HCT116 (cell line): ENCODE measurements at regions not wholly inside any gene's neighbourhood (a gene's known extent, or its start where the extent isn't known, plus 50 kb on each side); places are given as distances from the start of the nearest gene placed in this dataset.

Experiments
- ATAC-seq: fragments of 200-7000 bp; cut with Tn5 transposase; 2 replicates; pipeline ENCODE4 v1.9.1; 2020; ENCODE audit warnings: mild to moderate bottlenecking, moderate library complexity
- BruUV-seq: library from RNA; stranded (reverse); fragments of 400-500 nt; replicated peaks from 2 replicates; lab custom pipeline; 2021; lab: Mats Ljungman, UMichigan
- CTCF ChIA-PET: fragments of 300-600 bp; sonication (Branson Sonifier 250); formaldehyde crosslinking; loops from one replicate; lab custom pipeline; 2021; ENCODE audit warnings: antibody characterized with exemption; lab: Charles Lee
- POLR2A ChIA-PET: fragments of 300-600, 350-600 bp; sonication (Branson Sonifier 250); formaldehyde crosslinking; loops from one replicate; lab custom pipeline; 2021; ENCODE audit warnings: antibody characterized with exemption; lab: Charles Lee
- RAD21 ChIA-PET, 2 experiments: fragments of 300-600 bp; sonication (Branson Sonifier 250); formaldehyde crosslinking; loops; one replicate each; lab custom pipeline; 2023; ENCODE audit warnings: low total read pairs in 2 of 2; ENCODE audit not compliant: uncharacterized antibody in 2 of 2, unreplicated experiment in 2 of 2, low non-redundant PET in 1 of 2; lab: Charles Lee
- DNase-seq: peaks from one replicate; pipeline ENCODE4 v3.0.0-alpha.2; 2010; ENCODE audit warnings: low read depth, low spot score
- H2AFZ ChIP-seq: fragments of 200-600 bp; shearing (Covaris generic), sonication (generic); 2 replicates; pipeline ENCODE4 v1.6.1; 2017; ENCODE audit warnings: low read depth, mixed run types, mixed read lengths, antibody characterized with exemption, low read length; ENCODE audit not compliant: poor library complexity, severe bottlenecking
- H3K27ac ChIP-seq: 2 replicates; pipeline ENCODE4 v1.5.1; 2012; ENCODE audit warnings: low read depth, low read length
- H3K27me3 ChIP-seq: fragments of 200-600 bp; sonication (generic); 2 replicates; pipeline ENCODE4 v1.6.1; 2016; ENCODE audit warnings: mixed run types, low read length, mixed read lengths; ENCODE audit not compliant: insufficient read depth
- H3K36me3 ChIP-seq, 2 experiments: fragments of 200-500 bp in 1 of 2; fragments of 200-600 bp in 1 of 2; sonication (Bioruptor generic) in 1 of 2; sonication (generic) in 1 of 2; 2 replicates each; pipeline versions ENCODE4 v1.5.1 to v1.6.1; 2014 to 2016; ENCODE audit warnings: low read length in 2 of 2, inconsistent platforms in 1 of 2, mixed read lengths in 1 of 2, mixed run types in 1 of 2; ENCODE audit not compliant: insufficient read depth in 2 of 2, control insufficient read depth in 1 of 2
- H3K4me1 ChIP-seq, 2 experiments: fragments of 200-600 bp in 1 of 2; sonication (generic) in 1 of 2; 2 replicates each; pipeline versions ENCODE4 v1.5.1 to v1.6.1; 2012 to 2017; ENCODE audit warnings: low read length in 2 of 2, inconsistent platforms in 1 of 2, mild to moderate bottlenecking in 1 of 2, mixed read lengths in 1 of 2, mixed run types in 1 of 2, moderate library complexity in 1 of 2; ENCODE audit not compliant: insufficient read depth in 2 of 2, control insufficient read depth in 1 of 2
- H3K4me2 ChIP-seq: fragments of 200-600 bp; sonication (generic); 2 replicates; pipeline ENCODE4 v1.6.1; 2017; ENCODE audit warnings: mixed run types, low read length, mixed read lengths
- H3K4me3 ChIP-seq, 2 experiments: fragments of 200-600 bp in 1 of 2; sonication (generic) in 1 of 2; replicated peaks in 1 of 2; 2 replicates each; pipeline ENCODE4 v1.5.1; 2011 to 2016; ENCODE audit warnings: low read length in 2 of 2, control low read depth in 1 of 2, low read depth in 1 of 2, mild to moderate bottlenecking in 1 of 2, mixed read lengths in 1 of 2, mixed run types in 1 of 2
- H3K79me2 ChIP-seq: fragments of 200-600 bp; sonication (generic); 2 replicates; pipeline ENCODE4 v1.6.1; 2017; ENCODE audit warnings: mild to moderate bottlenecking, mixed run types, low read length, moderate library complexity, mixed read lengths; ENCODE audit not compliant: insufficient read depth
- H3K9ac ChIP-seq: fragments of 200-600 bp; sonication (generic); 2 replicates; pipeline ENCODE4 v1.6.1; 2016; ENCODE audit warnings: low read length, mixed read lengths
- H3K9me2 ChIP-seq: fragments of 200-600 bp; sonication (generic), shearing (Covaris generic); 2 replicates; pipeline ENCODE4 v1.6.1; 2017; ENCODE audit warnings: mixed run types, mild to moderate bottlenecking, moderate library complexity; ENCODE audit not compliant: insufficient read depth
- H3K9me3 ChIP-seq, 2 experiments: fragments of 200-500 bp in 1 of 2; fragments of 200-600 bp in 1 of 2; sonication (Bioruptor generic) in 1 of 2; sonication (generic) in 1 of 2; 2 replicates each; pipeline ENCODE4 v1.6.1; 2014 to 2017; ENCODE audit warnings: low read length in 2 of 2, mixed read lengths in 2 of 2, inconsistent platforms in 1 of 2, low read depth in 1 of 2, mild to moderate bottlenecking in 1 of 2, mixed run types in 1 of 2, moderate library complexity in 1 of 2; ENCODE audit not compliant: control insufficient read depth in 1 of 2, insufficient read depth in 1 of 2
- H4K20me1 ChIP-seq: fragments of 200-600 bp; sonication (generic), shearing (Covaris generic); 2 replicates; pipeline ENCODE4 v1.6.1; 2017; ENCODE audit warnings: mixed run types, mild to moderate bottlenecking, moderate library complexity; ENCODE audit not compliant: insufficient read depth
- CEBPB ChIP-seq: IDR thresholded peaks from 2 replicates; pipeline ENCODE4 v1.6.1; 2012; ENCODE audit warnings: low read depth
- JUND ChIP-seq: IDR thresholded peaks from 2 replicates; pipeline ENCODE4 v1.6.1; 2012
- POLR2AphosphoS5 ChIP-seq: IDR thresholded peaks from 2 replicates; pipeline ENCODE4 v1.6.1; 2011; ENCODE audit warnings: mild to moderate bottlenecking, low read depth, low read length, moderate library complexity
- RAD21 ChIP-seq: IDR thresholded peaks from 2 replicates; pipeline ENCODE4 v1.6.1; 2012; ENCODE audit warnings: low read depth, mild to moderate bottlenecking
- REST ChIP-seq: IDR thresholded peaks from 2 replicates; pipeline ENCODE4 v1.6.1; 2012; ENCODE audit warnings: low read depth
- ZNF274 ChIP-seq: fragments of 200-500 bp; sonication (Bioruptor generic); IDR thresholded peaks from 2 replicates; pipeline ENCODE4 v1.6.1; 2014; ENCODE audit warnings: mild to moderate bottlenecking, low read depth, low read length, inconsistent platforms
- intact Hi-C: fragments of 100-400 bp; cut with micrococcal nuclease; formaldehyde crosslinking; loops from 2 replicates; pipeline ENCODE4 v1.10.0; 2022

DNA sequence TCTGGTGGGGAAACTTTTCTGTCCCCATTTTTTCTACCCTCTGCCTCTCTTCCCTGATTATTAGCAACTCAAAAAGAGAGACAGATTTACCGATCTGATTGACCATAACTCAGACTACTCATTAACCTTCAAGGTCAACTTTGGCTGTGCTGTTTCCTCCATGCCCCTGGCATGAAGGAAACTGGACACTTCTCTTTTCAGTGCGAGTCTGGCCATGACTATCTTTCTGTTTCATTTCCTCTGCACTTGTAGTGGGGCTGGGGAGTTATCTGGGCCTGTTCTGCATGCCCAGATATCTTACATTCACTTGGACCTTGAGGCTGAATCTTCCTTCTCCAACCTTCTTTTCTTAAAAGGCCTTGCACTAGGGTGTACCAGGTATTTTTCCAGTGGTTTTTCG, 76.9 kb upstream of the SLCO2A1 start:
- H4K20me1 ChIP-seq = no peaks in the 10 kb centered on the region
- no peaks in the 10 kb centered on the region for H3K9me3 ChIP-seq
- POLR2A ChIA-PET = no interaction called here
- no TSS peak for BruUV-seq
- no peaks in the 10 kb centered on the region for H3K4me1 ChIP-seq
- no peaks in the 10 kb centered on the region for H3K36me3 ChIP-seq
- intact Hi-C loops = no loop called here
- no peak overlapping the region for H3K27ac ChIP-seq
- no peak overlapping the region for H2AFZ ChIP-seq
- H3K27me3 ChIP-seq = no peaks in the 10 kb centered on the region
- H3K79me2 ChIP-seq = no peaks in the 10 kb centered on the region
- H3K9ac ChIP-seq = no peak overlapping the region
- TF ChIP-seq RAD21 (no peak), JUND (no peak), POLR2AphosphoS5 (no peak), REST (no peak), CEBPB (no peak), ZNF274 (no peak)
- TF ChIP-seq, all 23 proteins: peak for 0
- DNase-seq (no peak), ATAC-seq (no peak)
- no peaks in the 10 kb centered on the region for H3K9me2 ChIP-seq
- no peak overlapping the region for H3K4me2 ChIP-seq
- RAD21 ChIA-PET = no interaction called here
- CTCF ChIA-PET = no interaction called here
- no peak overlapping the region for H3K4me3 ChIP-seq
